ENCODE measurements at regions not wholly inside any gene's neighbourhood (a gene's known extent, or its start where the extent isn't known, plus 50 kb on each side); places are given as distances from the start of the nearest gene placed in this dataset.

DNA sequence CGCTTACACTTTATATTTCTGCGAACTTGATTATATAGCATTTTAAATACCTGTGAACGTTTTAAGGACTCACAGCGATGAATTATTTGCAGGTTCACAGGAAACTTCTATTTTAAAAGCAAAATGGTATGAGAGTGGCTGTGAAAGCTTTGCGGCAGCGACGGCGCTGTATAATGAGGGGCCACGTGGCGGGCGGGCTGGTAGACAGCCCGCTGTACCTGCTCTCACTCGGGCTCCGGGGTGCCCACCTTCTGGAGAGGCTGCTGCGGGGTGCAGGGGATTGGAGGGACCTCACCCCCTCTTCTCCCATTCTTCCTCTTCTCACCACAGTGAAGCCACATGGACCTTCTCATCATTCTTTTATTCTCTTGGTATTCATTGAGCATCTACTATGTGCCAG, 164.2 kb upstream of the MYL2 start:
- no peak overlapping the region for H3K4me3 ChIP-seq (ENCODE audit: extremely low read depth in 1 of 4, insufficient read depth in 2 of 4, low read depth in 3 of 4, low read length in 4 of 4)
- no peak overlapping the region for H2BK120ac ChIP-seq (replicated peaks; ENCODE audit: low read depth, low read length)
- no peak overlapping the region for H3K4ac ChIP-seq (replicated peaks; ENCODE audit: insufficient read length, low read depth, low read length)
- H3K36me3 ChIP-seq (ENCODE audit: control insufficient read depth in 2 of 4, insufficient read depth in 4 of 4, low read length in 3 of 4) = no peaks in the 10 kb centered on the region
- no peaks in the 10 kb centered on the region; a peak in 1 of 7 replicates for H3K27me3 ChIP-seq (replicated peaks in 1 of 4; ENCODE audit: control insufficient read depth in 3 of 4, extremely low read depth in 1 of 4, insufficient read depth in 3 of 4, low read length in 3 of 4)
- CTCF ChIA-PET (ENCODE audit: partially characterized antibody) = no interaction called here
- no peak overlapping the region for H3K23ac ChIP-seq (ENCODE audit: insufficient read length)
- no peaks in the 10 kb centered on the region; a peak in 1 of 4 replicates for H3K9me3 ChIP-seq (ENCODE audit: insufficient read depth in 2 of 2, low read depth in 1 of 2, low read length in 1 of 2)
- no peak overlapping the region for H3K27ac ChIP-seq (ENCODE audit: low read depth, low read length)
- 85% methylated on average over 15 of the region's 15 CpGs; no CpG with 5 or more reads in 1 of the 2 experiments for WGBS, 2 experiments (ENCODE audit: extremely low coverage in 1 of 2, insufficient coverage in 1 of 2, insufficient read length in 1 of 2, insufficient replicate concordance in 2 of 2, low coverage in 1 of 2, low lambda C conversion rate in 2 of 2, missing lambda C conversion rate in 1 of 2)
- H3K79me2 ChIP-seq (ENCODE audit: control insufficient read depth in 1 of 2, insufficient read depth in 2 of 2, low read length in 2 of 2) = no peaks in the 10 kb centered on the region
- no peaks in the 10 kb centered on the region for H3K23me2 ChIP-seq (ENCODE audit: low read depth, low read length)
- H3K4me1 ChIP-seq (replicated peaks in 1 of 4; ENCODE audit: control insufficient read depth in 3 of 4, insufficient read depth in 4 of 4, low read length in 3 of 4) = no peaks in the 10 kb centered on the region; a peak in 2 of 7 replicates
- no peak overlapping the region for H3K56ac ChIP-seq (replicated peaks; ENCODE audit: insufficient read length, low read depth, low read length)
- H3K9ac ChIP-seq (replicated peaks in 1 of 4; ENCODE audit: extremely low read depth in 1 of 4, low read depth in 3 of 4, low read length in 3 of 4) = no peak overlapping the region
- H2BK20ac ChIP-seq (ENCODE audit: low read length) = no peak overlapping the region
- DNase-seq (ENCODE audit: low read depth in 1 of 2, low spot score in 2 of 2) = no peak
- POLR2A ChIA-PET (ENCODE audit: partially characterized antibody) = interaction anchor here (0.8 to 1.1 kb wide), 2 partner anchors 8 to 13 kb away, joined by 3 read pairs; no protein-coding TSS in a partner anchor
- no peak overlapping the region for H2BK5ac ChIP-seq (ENCODE audit: low read depth, low read length)
- no peak overlapping the region for H4K91ac ChIP-seq (replicated peaks; ENCODE audit: insufficient read length, low read length)
- H4K5ac ChIP-seq (ENCODE audit: insufficient read length, low read depth, low read length) = no peak overlapping the region
- H4K8ac ChIP-seq (ENCODE audit: extremely low read depth, insufficient read depth, low read length) = no peak overlapping the region
- no peak overlapping the region for H3K14ac ChIP-seq (ENCODE audit: insufficient read length)
- H2AK5ac ChIP-seq (ENCODE audit: low read depth, low read length) = peak overlapping the region; percentile 79; the same call in 1 of the 2 replicates
- no peak overlapping the region; the same call in 1 of the 2 replicates for H2BK15ac ChIP-seq (ENCODE audit: low read length)
- no peak for TF ChIP-seq EP300 (IDR thresholded peaks at IDR 0.05; ENCODE audit: borderline replicate concordance in 1 of 2, low read depth in 2 of 2, low read length in 2 of 2)
- no peak for TF ChIP-seq RNF2 (IDR thresholded peaks at IDR 0.05; ENCODE audit: borderline replicate concordance, low read depth, low read length, missing control alignments, poor library complexity, severe bottlenecking)
- TF ChIP-seq MAFK (IDR thresholded peaks at IDR 0.05; ENCODE audit: low read depth, low read length) = no peak
- no peak for TF ChIP-seq TAF7 (optimal IDR thresholded peaks at IDR 0.05; ENCODE audit: borderline replicate concordance, low read depth, low read length)
- TF ChIP-seq SIRT6 (IDR thresholded peaks at IDR 0.05; ENCODE audit: low read length) = no peak
- no peak overlapping the region for H3K4me2 ChIP-seq (ENCODE audit: insufficient read depth in 1 of 2, low read depth in 2 of 2, low read length in 2 of 2)
- 0 out of 2 replicates have a peak overlapping the region, but pooled peaks have one; percentile 12 for H2BK12ac ChIP-seq (ENCODE audit: low read depth, low read length)
- FAIRE-seq = no peak
- H2AFZ ChIP-seq (ENCODE audit: low read length) = no peak overlapping the region
- H3K79me1 ChIP-seq (ENCODE audit: low read depth, low read length) = peaks cover 3% of the 10 kb centered on the region
- no peak overlapping the region for H3K18ac ChIP-seq (ENCODE audit: extremely low read depth, low read length)
- peaks cover 2 to 6% of the 10 kb centered on the region in 2 experiments for H4K20me1 ChIP-seq (replicated peaks in 1 of 2; ENCODE audit: control insufficient read depth in 1 of 2, insufficient read depth in 2 of 2, low read length in 2 of 2)
